Sigmoid colon (tissue), 4 donors: ENCODE measurements at regions not wholly inside any gene's neighbourhood (a gene's known extent, or its start where the extent isn't known, plus 50 kb on each side); places are given as distances from the start of the nearest gene placed in this dataset.

Experiments
- EP300 ChIP-seq, 4 donors: sonication (generic); formaldehyde crosslinking; IDR thresholded peaks; one replicate each; pipeline ENCODE4 v1.6.1; 2017; ENCODE audit warnings: antibody characterized with exemption in 4 of 4
- POLR2A ChIP-seq, 2 donors: fragments of 450-650 bp; IDR thresholded peaks; one replicate each; pipeline ENCODE4 v1.6.1; 2016; ENCODE audit warnings: antibody characterized with exemption in 2 of 2, mild to moderate bottlenecking in 2 of 2, moderate library complexity in 2 of 2

DNA sequence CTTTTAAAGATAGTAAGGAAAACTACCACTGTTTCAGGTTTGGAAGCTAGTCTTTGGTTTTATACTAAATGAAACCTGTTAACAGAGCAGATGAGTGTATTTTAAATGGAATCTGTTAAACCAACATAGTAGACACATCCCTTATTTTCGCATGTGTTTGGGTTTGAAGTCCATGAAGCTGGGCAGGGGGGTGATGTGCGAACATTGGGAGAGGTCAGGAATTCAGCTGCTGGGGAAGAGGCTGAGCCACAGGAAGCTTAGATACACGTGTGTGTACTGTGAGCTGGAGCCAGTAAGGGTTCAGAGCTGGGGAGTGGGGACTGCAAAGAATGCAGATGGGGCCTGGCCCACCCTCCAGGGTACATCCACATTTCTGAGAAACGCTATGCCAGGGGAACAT lies 176.9 kb downstream of the VAPA start:
- TF ChIP-seq EP300 (IDR thresholded peaks at IDR 0.05) (no peak), POLR2A (IDR thresholded peaks at IDR 0.05) (no peak)
